Colonic mucosa (tissue), 4 donors: ENCODE measurements at regions not wholly inside any gene's neighbourhood (a gene's known extent, or its start where the extent isn't known, plus 50 kb on each side); places are given as distances from the start of the nearest gene placed in this dataset.

ENCODE experiments used
- DNase-seq: peaks from one replicate; pipeline ENCODE4 v3.0.0-alpha.2; 2020
- H3K27ac ChIP-seq: fragments of 200-600 bp; one replicate; pipeline ENCODE4 v1.8.0; 2021
- H3K27me3 ChIP-seq: fragments of 200-600 bp; one replicate; pipeline ENCODE4 v1.8.0; 2021
- H3K36me3 ChIP-seq: fragments of 200-600 bp; one replicate; pipeline ENCODE4 v1.8.0; 2021
- H3K4me1 ChIP-seq: fragments of 200-600 bp; one replicate; pipeline ENCODE4 v1.8.0; 2021; ENCODE audit warnings: mild to moderate bottlenecking
- H3K4me3 ChIP-seq: fragments of 200-600 bp; one replicate; pipeline ENCODE4 v1.8.0; 2021
- H3K9ac ChIP-seq, 2 donors: one replicate each; pipeline ENCODE4 v1.7.0; 2013; ENCODE audit warnings: control low read depth in 2 of 2, low read depth in 2 of 2, low read length in 2 of 2
- H3K9me3 ChIP-seq: fragments of 200-600 bp; one replicate; pipeline ENCODE4 v1.8.0; 2021
- intact Hi-C: fragments of 100-400 bp; cut with DNase I; formaldehyde crosslinking; loops from one replicate; pipeline ENCODE4 v1.14.1; 2022
- TF ChIP-seq, protein P1 (sequence below): fragments of 200-600 bp; IDR thresholded peaks from one replicate; pipeline ENCODE4 v1.8.0; 2022; ENCODE audit warnings: antibody characterized with exemption, mild to moderate bottlenecking
- donor health status: healthy.
- donor health status: DM: no; HTN: no; CAD: no.
- donor health status: DM: no; HTN: no; CAD: no.

GRCh38 chr18:7329016-7329415, 98.1 kb downstream of the LRRC30 start:
- TF ChIP-seq, protein P1, sequence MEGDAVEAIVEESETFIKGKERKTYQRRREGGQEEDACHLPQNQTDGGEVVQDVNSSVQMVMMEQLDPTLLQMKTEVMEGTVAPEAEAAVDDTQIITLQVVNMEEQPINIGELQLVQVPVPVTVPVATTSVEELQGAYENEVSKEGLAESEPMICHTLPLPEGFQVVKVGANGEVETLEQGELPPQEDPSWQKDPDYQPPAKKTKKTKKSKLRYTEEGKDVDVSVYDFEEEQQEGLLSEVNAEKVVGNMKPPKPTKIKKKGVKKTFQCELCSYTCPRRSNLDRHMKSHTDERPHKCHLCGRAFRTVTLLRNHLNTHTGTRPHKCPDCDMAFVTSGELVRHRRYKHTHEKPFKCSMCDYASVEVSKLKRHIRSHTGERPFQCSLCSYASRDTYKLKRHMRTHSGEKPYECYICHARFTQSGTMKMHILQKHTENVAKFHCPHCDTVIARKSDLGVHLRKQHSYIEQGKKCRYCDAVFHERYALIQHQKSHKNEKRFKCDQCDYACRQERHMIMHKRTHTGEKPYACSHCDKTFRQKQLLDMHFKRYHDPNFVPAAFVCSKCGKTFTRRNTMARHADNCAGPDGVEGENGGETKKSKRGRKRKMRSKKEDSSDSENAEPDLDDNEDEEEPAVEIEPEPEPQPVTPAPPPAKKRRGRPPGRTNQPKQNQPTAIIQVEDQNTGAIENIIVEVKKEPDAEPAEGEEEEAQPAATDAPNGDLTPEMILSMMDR: no peak
- Histone ChIP-seq H3K4me1 (no peaks in the 10 kb centered on the region), H3K4me3 (no peak overlapping the region), H3K36me3 (no peaks in the 10 kb centered on the region), H3K9ac (no peak overlapping the region), H3K27ac (no peak overlapping the region), H3K9me3 (no peaks in the 10 kb centered on the region), H3K27me3 (no peaks in the 10 kb centered on the region)
- intact Hi-C loops: no loop called here
- DNase-seq: no peak

GRCh38 chr18:7332452-7332851, 101.6 kb downstream of the LRRC30 start:
- Histone ChIP-seq H3K4me3 (no peak overlapping the region), H3K4me1 (no peaks in the 10 kb centered on the region), H3K9ac (no peak overlapping the region), H3K27me3 (no peaks in the 10 kb centered on the region), H3K9me3 (no peaks in the 10 kb centered on the region), H3K27ac (no peak overlapping the region), H3K36me3 (no peaks in the 10 kb centered on the region)
- intact Hi-C loops: no loop called here
- no peak for DNase-seq
- TF ChIP-seq, protein P1: no peak

DNA sequence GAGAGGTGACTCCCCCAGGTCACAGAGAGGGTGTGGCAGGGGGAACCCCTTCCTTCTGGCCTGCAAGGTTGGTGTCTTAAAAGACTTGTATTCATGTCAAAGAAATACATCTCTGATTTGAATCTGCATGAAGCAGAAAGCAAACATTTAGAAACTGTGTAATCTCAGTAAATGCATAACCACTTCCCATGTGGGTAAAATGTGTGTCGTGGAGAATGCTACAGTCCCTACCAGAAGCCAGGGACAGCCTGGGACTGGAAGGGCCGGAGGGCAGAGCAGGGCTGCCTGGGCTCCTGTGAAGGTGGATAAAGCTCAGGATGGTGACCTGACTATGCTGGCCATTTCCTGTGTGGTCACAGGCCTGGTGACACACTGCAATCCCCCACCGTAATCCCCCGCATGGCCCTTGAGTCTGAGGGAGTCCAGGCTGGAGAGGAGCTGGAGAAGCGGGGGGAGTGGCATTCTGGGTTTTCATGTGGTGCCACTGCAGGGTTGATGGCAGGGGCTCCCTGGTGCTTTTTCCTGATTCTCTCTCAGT, 102.2 kb downstream of the LRRC30 start:
- Histone ChIP-seq H3K36me3 (no peaks in the 10 kb centered on the region), H3K9me3 (no peaks in the 10 kb centered on the region), H3K9ac (no peak overlapping the region), H3K4me1 (no peaks in the 10 kb centered on the region), H3K4me3 (no peak overlapping the region), H3K27ac (no peak overlapping the region), H3K27me3 (no peaks in the 10 kb centered on the region)
- TF ChIP-seq, protein P1: no peak
- no peak for DNase-seq
- intact Hi-C loops: no loop called here

GRCh38 chr18:7334973-7335568, 104.2 kb downstream of the LRRC30 start:
- H3K27ac ChIP-seq: no peak overlapping the region
- H3K36me3 ChIP-seq: no peaks in the 10 kb centered on the region
- intact Hi-C loops: no loop called here
- no peaks in the 10 kb centered on the region for H3K27me3 ChIP-seq
- no peak overlapping the region for H3K4me3 ChIP-seq
- TF ChIP-seq, protein P1: no peak
- no peak for DNase-seq
- H3K9ac ChIP-seq: no peak overlapping the region
- no peaks in the 10 kb centered on the region for H3K4me1 ChIP-seq
- no peaks in the 10 kb centered on the region for H3K9me3 ChIP-seq

DNA sequence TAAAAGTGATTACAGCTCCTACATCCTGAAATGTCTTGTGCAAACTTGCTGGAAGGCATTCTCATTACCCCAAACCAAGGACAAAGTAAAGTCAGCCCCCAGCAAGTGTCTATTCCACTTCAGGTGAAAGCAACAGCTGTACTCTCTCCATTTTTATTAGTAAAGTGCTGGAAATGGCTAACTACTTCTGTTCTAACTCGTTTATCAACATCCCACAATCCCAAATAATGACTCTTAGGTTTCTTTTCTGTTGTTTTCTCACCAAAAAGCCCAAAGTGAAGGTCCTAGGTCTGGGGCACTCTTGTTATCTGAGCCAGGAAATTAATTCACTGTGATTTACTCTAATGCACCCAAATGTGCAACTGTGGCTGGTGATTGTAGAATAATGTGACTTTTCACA, 105.7 kb downstream of the LRRC30 start:
- no peak overlapping the region for H3K27ac ChIP-seq
- no peaks in the 10 kb centered on the region for H3K27me3 ChIP-seq
- no peaks in the 10 kb centered on the region for H3K36me3 ChIP-seq
- intact Hi-C loops: no loop called here
- TF ChIP-seq, protein P1: no peak
- H3K9me3 ChIP-seq: no peaks in the 10 kb centered on the region
- H3K4me1 ChIP-seq: no peaks in the 10 kb centered on the region
- no peak overlapping the region for H3K9ac ChIP-seq
- no peak for DNase-seq
- H3K4me3 ChIP-seq: no peak overlapping the region
